GM11168 (cell line): ENCODE measurements at regions not wholly inside any gene's neighbourhood (a gene's known extent, or its start where the extent isn't known, plus 50 kb on each side); places are given as distances from the start of the nearest gene placed in this dataset.

Experiments
- in situ Hi-C: fragments of 300-500 bp; cut with MboI; formaldehyde crosslinking; loops from one replicate; pipeline ENCODE4 v1.12.0; 2022; ENCODE audit warnings: low sequenced_read_pairs; ENCODE audit not compliant: unreplicated experiment

- in situ Hi-C loops, result no loop called here
These were observed 168.4 kb downstream of the SOCS6 start for GRCh38 chr18:70457223-70457622.

- in situ Hi-C loops, result no loop called here
These were observed 167.5 kb downstream of the SOCS6 start for GRCh38 chr18:70456376-70456775.

GRCh38 chr18:70455731-70456130 is 166.9 kb downstream of the SOCS6 start:
- in situ Hi-C loops, result no loop called here

- in situ Hi-C loops, result no loop called here
These were observed 166.0 kb downstream of the SOCS6 start for GRCh38 chr18:70454704-70455322.

GRCh38 chr18:70453058-70453775 is 164.4 kb downstream of the SOCS6 start:
- in situ Hi-C loops, result no loop called here

- in situ Hi-C loops, result no loop called here
These were observed 163.7 kb downstream of the SOCS6 start for GRCh38 chr18:70452501-70452900.

- in situ Hi-C loops, result no loop called here
These were observed 161.8 kb downstream of the SOCS6 start for GRCh38 chr18:70450426-70451253.

GRCh38 chr18:70448588-70448987 is 159.7 kb downstream of the SOCS6 start:
- in situ Hi-C loops, result no loop called here

- in situ Hi-C loops, result no loop called here
These were observed 157.2 kb downstream of the SOCS6 start for GRCh38 chr18:70446063-70446462.

GRCh38 chr18:70442933-70443332 is 154.1 kb downstream of the SOCS6 start:
- in situ Hi-C loops, result no loop called here

GRCh38 chr18:70432804-70433400 is 144.1 kb downstream of the SOCS6 start:
- in situ Hi-C loops, result loop anchor here (5.0 to 10.0 kb wide), 2 partner anchors 138 to 236 kb away; no protein-coding TSS in a partner anchor

- in situ Hi-C loops, result loop anchor here (5.0 to 10.0 kb wide), 2 partner anchors 136 to 234 kb away; no protein-coding TSS in a partner anchor
These were observed 142.4 kb downstream of the SOCS6 start for GRCh38 chr18:70431203-70431624.

GRCh38 chr18:70430501-70431173 is 141.8 kb downstream of the SOCS6 start:
- in situ Hi-C loops, result loop anchor here (5.0 to 10.0 kb wide), 2 partner anchors 136 to 233 kb away; no protein-coding TSS in a partner anchor

GRCh38 chr18:70429847-70430500 is 141.1 kb downstream of the SOCS6 start:
- in situ Hi-C loops, result loop anchor here (5.0 to 10.0 kb wide), 2 partner anchors 135 to 233 kb away; no protein-coding TSS in a partner anchor

GRCh38 chr18:70428439-70428838 is 139.6 kb downstream of the SOCS6 start:
- in situ Hi-C loops, result no loop called here

GRCh38 chr18:70426818-70427217 is 138.0 kb downstream of the SOCS6 start:
- in situ Hi-C loops, result no loop called here

GRCh38 chr18:70425236-70425635 is 136.4 kb downstream of the SOCS6 start:
- in situ Hi-C loops, result no loop called here

GRCh38 chr18:70423988-70424387 is 135.1 kb downstream of the SOCS6 start:
- in situ Hi-C loops, result no loop called here

GRCh38 chr18:70423120-70423519 is 134.3 kb downstream of the SOCS6 start:
- in situ Hi-C loops, result no loop called here
